Mesenchymal stem cell (in vitro differentiated cells and primary cell): ENCODE measurements at regions not wholly inside any gene's neighbourhood (a gene's known extent, or its start where the extent isn't known, plus 50 kb on each side); places are given as distances from the start of the nearest gene placed in this dataset.

Experiments used
- DNase-seq: peaks from one replicate; pipeline ENCODE4 v3.0.0-alpha.2; 2013
- H2AFZ ChIP-seq: one replicate; pipeline ENCODE4 v1.6.1; 2013; ENCODE audit warnings: low read depth, mild to moderate bottlenecking, control low read depth, inconsistent platforms, low read length, moderate library complexity
- H2AK5ac ChIP-seq: 2 replicates; pipeline ENCODE4 v1.6.1; 2013; ENCODE audit warnings: low read length, moderate library complexity, mild to moderate bottlenecking, inconsistent platforms; ENCODE audit not compliant: severe bottlenecking
- H2BK120ac ChIP-seq: one replicate; pipeline ENCODE4 v1.6.1; 2013; ENCODE audit warnings: low read depth, mild to moderate bottlenecking, inconsistent platforms, low read length, moderate library complexity
- H2BK12ac ChIP-seq, 2 experiments: one replicate each; pipeline ENCODE4 v1.6.1; 2013; ENCODE audit warnings: inconsistent platforms in 2 of 2, low read length in 2 of 2, mild to moderate bottlenecking in 2 of 2, moderate library complexity in 2 of 2, control low read depth in 1 of 2
- H2BK15ac ChIP-seq: one replicate; pipeline ENCODE4 v1.6.1; 2013; ENCODE audit warnings: mild to moderate bottlenecking, low read depth, inconsistent platforms; ENCODE audit not compliant: poor library complexity, severe bottlenecking
- H2BK5ac ChIP-seq: 2 replicates; pipeline ENCODE4 v1.6.1; 2013; ENCODE audit warnings: low read depth, mild to moderate bottlenecking, low read length, control low read depth, inconsistent platforms; ENCODE audit not compliant: poor library complexity, severe bottlenecking
- H3K14ac ChIP-seq, 2 experiments: one replicate each; pipeline ENCODE4 v1.6.1; 2013; ENCODE audit warnings: inconsistent platforms in 2 of 2, low read length in 2 of 2, control low read depth in 1 of 2, mild to moderate bottlenecking in 1 of 2, moderate library complexity in 1 of 2
- H3K18ac ChIP-seq, 2 experiments: one replicate each; pipeline ENCODE4 v1.6.1; 2013; ENCODE audit warnings: inconsistent platforms in 2 of 2, low read length in 2 of 2, control low read depth in 1 of 2, low read depth in 1 of 2, mild to moderate bottlenecking in 1 of 2
- H3K23ac ChIP-seq, 2 experiments: one replicate each; pipeline ENCODE4 v1.6.1; 2013; ENCODE audit warnings: inconsistent platforms in 2 of 2, low read length in 2 of 2, mild to moderate bottlenecking in 2 of 2, moderate library complexity in 2 of 2, control low read depth in 1 of 2
- H3K27ac ChIP-seq: 2 replicates; pipeline ENCODE4 v1.5.1; 2013; ENCODE audit warnings: mild to moderate bottlenecking, moderate library complexity, low read length, control low read depth, inconsistent platforms; ENCODE audit not compliant: poor library complexity, severe bottlenecking
- H3K27me3 ChIP-seq, 2 experiments: 2 replicates each; pipeline versions ENCODE4 v1.6.1 to v1.7.0; 2013; ENCODE audit warnings: low read length in 2 of 2, mild to moderate bottlenecking in 2 of 2, moderate library complexity in 2 of 2, control low read depth in 1 of 2, inconsistent platforms in 1 of 2; ENCODE audit not compliant: control insufficient read depth in 1 of 2, insufficient read depth in 1 of 2
- H3K36me3 ChIP-seq, 2 experiments: 2 replicates each; pipeline versions ENCODE4 v1.6.1 to v1.7.0; 2013; ENCODE audit warnings: low read length in 2 of 2, control low read depth in 1 of 2, inconsistent platforms in 1 of 2, low read depth in 1 of 2, mild to moderate bottlenecking in 1 of 2; ENCODE audit not compliant: insufficient read depth in 2 of 2, control insufficient read depth in 1 of 2
- H3K4ac ChIP-seq, 2 experiments: one replicate each; pipeline ENCODE4 v1.6.1; 2013; ENCODE audit warnings: inconsistent platforms in 2 of 2, low read length in 2 of 2, mild to moderate bottlenecking in 2 of 2, moderate library complexity in 2 of 2, control low read depth in 1 of 2, low read depth in 1 of 2
- H3K4me1 ChIP-seq: 2 replicates; pipeline ENCODE4 v1.6.1; 2013; ENCODE audit warnings: low read depth, low read length, control low read depth; ENCODE audit not compliant: control insufficient read depth, insufficient read depth
- H3K4me2 ChIP-seq: 2 replicates; pipeline ENCODE4 v1.6.1; 2013; ENCODE audit warnings: low read length, mild to moderate bottlenecking, inconsistent platforms; ENCODE audit not compliant: poor library complexity, severe bottlenecking
- H3K4me3 ChIP-seq, 2 experiments: 2 replicates each; pipeline versions ENCODE4 v1.5.1 to v1.7.0; 2013; ENCODE audit warnings: low read length in 2 of 2, mild to moderate bottlenecking in 2 of 2, control low read depth in 1 of 2, low read depth in 1 of 2; ENCODE audit not compliant: insufficient read depth in 1 of 2
- H3K79me1 ChIP-seq: replicated peaks from 2 replicates; pipeline ENCODE4 v1.6.1; 2013; ENCODE audit warnings: mild to moderate bottlenecking, control low read depth, low read length, inconsistent platforms; ENCODE audit not compliant: poor library complexity, severe bottlenecking
- H3K9ac ChIP-seq: 2 replicates; pipeline ENCODE4 v1.7.0; 2013; ENCODE audit warnings: mild to moderate bottlenecking, low read length, moderate library complexity
- H3K9me3 ChIP-seq: 2 replicates; pipeline ENCODE4 v1.7.0; 2013; ENCODE audit warnings: mild to moderate bottlenecking, low read length; ENCODE audit not compliant: control insufficient read depth
- H4K8ac ChIP-seq: one replicate; pipeline ENCODE4 v1.6.1; 2013; ENCODE audit warnings: inconsistent platforms, mild to moderate bottlenecking, low read length, moderate library complexity
- H4K91ac ChIP-seq: one replicate; pipeline ENCODE4 v1.6.1; 2013; ENCODE audit warnings: mild to moderate bottlenecking, low read length, inconsistent platforms
- WGBS: methylation state at CpG from one replicate; pipeline ENCODE4 v1.1.7; 2013; ENCODE audit warnings: mixed read lengths; 5-methylcytosine and 5-hydroxymethylcytosine counted together

GRCh38 chr6:165871571-165871970, 208.5 kb upstream of the PDE10A start:
- Histone ChIP-seq H3K79me1 (no peaks in the 10 kb centered on the region), H3K9ac (no peak overlapping the region), H3K4me1 (no peaks in the 10 kb centered on the region), H3K36me3 (no peaks in the 10 kb centered on the region), H3K4me2 (no peak overlapping the region), H3K9me3 (peaks cover 21% of the 10 kb centered on the region), H2BK120ac (no peak overlapping the region), H3K4ac (no peak overlapping the region), H4K8ac (no peak overlapping the region), H3K4me3 (no peak overlapping the region), H2BK5ac (no peak overlapping the region), H3K27me3 (peaks cover 0 to 17% of the 10 kb centered on the region in 2 experiments), H2BK12ac (no peak overlapping the region), H3K27ac (no peak overlapping the region), H2AK5ac (no peak overlapping the region), H3K14ac (no peak overlapping the region), H4K91ac (no peak overlapping the region), H2BK15ac (no peak overlapping the region), H3K18ac (no peak overlapping the region), H2AFZ (no peak overlapping the region), H3K23ac (no peak overlapping the region)
- no peak for DNase-seq
- WGBS: 80% methylated on average over 3 of the region's 3 CpGs

GRCh38 chr6:165869526-165869925, 206.5 kb upstream of the PDE10A start:
- Histone ChIP-seq H3K4me3 (no peak overlapping the region), H3K4me2 (no peak overlapping the region), H3K23ac (no peak overlapping the region), H3K36me3 (no peaks in the 10 kb centered on the region), H3K14ac (no peak overlapping the region), H4K8ac (no peak overlapping the region), H2BK5ac (no peak overlapping the region), H3K4me1 (no peaks in the 10 kb centered on the region), H3K9me3 (peaks cover 27% of the 10 kb centered on the region), H2AFZ (no peak overlapping the region), H3K18ac (no peak overlapping the region), H2BK120ac (no peak overlapping the region), H3K9ac (no peak overlapping the region), H2BK15ac (no peak overlapping the region), H4K91ac (no peak overlapping the region), H3K27me3 (peaks cover 0 to 17% of the 10 kb centered on the region in 2 experiments), H3K4ac (no peak overlapping the region), H2AK5ac (no peak overlapping the region), H3K27ac (no peak overlapping the region), H2BK12ac (no peak overlapping the region), H3K79me1 (no peaks in the 10 kb centered on the region)
- no peak for DNase-seq
- 78% methylated on average over 2 of the region's 3 CpGs for WGBS

DNA sequence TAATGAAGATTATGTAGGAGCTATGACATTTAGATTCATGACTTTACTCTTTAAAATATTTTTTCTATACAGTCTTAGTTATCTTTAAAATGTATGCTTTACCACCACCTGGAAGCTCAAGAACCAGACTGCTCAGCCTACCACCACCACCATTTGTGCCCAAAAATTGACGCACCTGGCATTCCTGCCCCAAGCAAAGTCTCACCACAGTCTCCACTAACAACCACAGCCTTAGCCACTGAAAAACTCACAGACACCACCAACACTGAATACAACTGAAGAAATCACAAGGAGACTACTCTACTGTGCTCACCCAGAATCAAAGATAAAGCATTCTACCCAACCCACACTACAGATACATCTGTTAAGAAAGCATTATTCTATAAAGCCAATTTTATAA, 201.9 kb upstream of the PDE10A start:
- no peak for DNase-seq
- Histone ChIP-seq H3K27me3 (peaks cover 0 to 9% of the 10 kb centered on the region in 2 experiments), H3K36me3 (no peaks in the 10 kb centered on the region), H2AFZ (no peak overlapping the region), H3K4me1 (no peaks in the 10 kb centered on the region), H3K14ac (no peak overlapping the region), H2BK5ac (no peak overlapping the region), H3K9me3 (peaks cover 23% of the 10 kb centered on the region), H2AK5ac (no peak overlapping the region), H2BK12ac (no peak overlapping the region), H4K91ac (no peak overlapping the region), H3K79me1 (no peaks in the 10 kb centered on the region), H3K18ac (no peak overlapping the region), H2BK15ac (no peak overlapping the region), H3K27ac (no peak overlapping the region), H3K4ac (no peak overlapping the region), H4K8ac (no peak overlapping the region), H3K4me3 (no peak overlapping the region), H3K9ac (no peak overlapping the region), H3K23ac (no peak overlapping the region), H3K4me2 (no peak overlapping the region), H2BK120ac (no peak overlapping the region)
- WGBS: 97% methylated on average over 1 of the region's 1 CpG

DNA sequence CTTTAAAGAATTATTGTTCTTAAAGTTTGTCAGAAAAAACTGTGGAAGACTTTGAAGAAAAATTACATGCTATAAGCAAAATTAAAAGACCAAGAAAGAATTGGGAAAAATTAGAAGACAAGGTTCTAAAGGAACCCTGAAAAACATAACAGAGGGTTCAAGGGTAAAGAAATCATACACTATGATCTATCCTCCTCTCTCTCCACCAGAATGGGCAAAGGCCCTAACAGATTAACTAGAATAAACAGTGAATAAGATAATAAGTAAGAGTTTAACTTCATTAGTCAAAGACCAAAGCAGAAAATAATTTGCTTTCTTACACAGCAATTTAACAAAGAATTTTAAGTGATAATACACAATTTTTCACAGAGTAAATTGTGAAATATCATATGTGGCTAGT, 201.2 kb upstream of the PDE10A start:
- Histone ChIP-seq H3K27me3 (peaks cover 0 to 9% of the 10 kb centered on the region in 2 experiments), H3K9ac (no peak overlapping the region), H3K23ac (no peak overlapping the region), H4K8ac (no peak overlapping the region), H3K4me1 (no peaks in the 10 kb centered on the region), H2BK5ac (no peak overlapping the region), H3K4me2 (no peak overlapping the region), H3K9me3 (peaks cover 16% of the 10 kb centered on the region), H3K4ac (no peak overlapping the region), H3K4me3 (no peak overlapping the region), H3K27ac (no peak overlapping the region), H2AK5ac (no peak overlapping the region), H3K36me3 (no peaks in the 10 kb centered on the region), H4K91ac (no peak overlapping the region), H2AFZ (no peak overlapping the region), H2BK120ac (no peak overlapping the region), H3K14ac (no peak overlapping the region), H2BK15ac (no peak overlapping the region), H2BK12ac (no peak overlapping the region), H3K18ac (no peak overlapping the region), H3K79me1 (no peaks in the 10 kb centered on the region)
- DNase-seq: no peak
